Spleen (tissue), 11 donors: ENCODE measurements at regions not wholly inside any gene's neighbourhood (a gene's known extent, or its start where the extent isn't known, plus 50 kb on each side); places are given as distances from the start of the nearest gene placed in this dataset.

ENCODE experiments used
- DNase-seq: peaks from one replicate; pipeline ENCODE4 v3.0.0-alpha.2; 2020
- H3K27ac ChIP-seq, 8 donors: fragments of 200-600 bp; sonication (generic) in 7 of 8; 1 replicate in 4 of 8; 2 replicates in 4 of 8; pipeline versions ENCODE4 v1.5.0 to v1.8.0; 2016 to 2021; ENCODE audit warnings: inconsistent platforms in 4 of 8, mild to moderate bottlenecking in 4 of 8, moderate library complexity in 1 of 8
- H3K27me3 ChIP-seq, 7 donors: fragments of 200-600 bp; sonication (generic) in 6 of 7; replicated peaks in 1 of 7; 1 replicate in 4 of 7; 2 replicates in 3 of 7; pipeline versions ENCODE4 v1.5.0 to v1.8.0; 2016 to 2021; ENCODE audit warnings: inconsistent platforms in 3 of 7, mild to moderate bottlenecking in 1 of 7
- H3K36me3 ChIP-seq, 6 donors: fragments of 200-600 bp; sonication (generic) in 5 of 6; 1 replicate in 4 of 6; 2 replicates in 2 of 6; pipeline versions ENCODE4 v1.5.0 to v1.8.0; 2016 to 2021; ENCODE audit warnings: inconsistent platforms in 2 of 6
- H3K4me1 ChIP-seq, 6 donors: fragments of 200-600 bp; sonication (generic) in 5 of 6; 1 replicate in 3 of 6; 2 replicates in 3 of 6; pipeline versions ENCODE4 v1.5.0 to v1.8.0; 2016 to 2021; ENCODE audit warnings: inconsistent platforms in 3 of 6
- H3K4me3 ChIP-seq, 8 donors: fragments of 200-600 bp; sonication (generic) in 7 of 8; 1 replicate in 4 of 8; 2 replicates in 4 of 8; pipeline versions ENCODE4 v1.5.0 to v1.8.0; 2016 to 2021; ENCODE audit warnings: inconsistent platforms in 4 of 8, mild to moderate bottlenecking in 4 of 8, moderate library complexity in 2 of 8
- H3K9me3 ChIP-seq, 8 donors: fragments of 200-600 bp; sonication (generic) in 7 of 8; 1 replicate in 4 of 8; 2 replicates in 4 of 8; pipeline versions ENCODE4 v1.5.0 to v1.8.0; 2016 to 2021; ENCODE audit warnings: inconsistent platforms in 4 of 8
- CTCF ChIP-seq, 11 experiments: fragments of 200-600 bp in 7 of 11; fragments of 450-650 bp in 4 of 11; sonication (generic) in 4 of 11; IDR thresholded peaks in 8 of 11; conservative IDR thresholded peaks in 3 of 11; 1 replicate in 7 of 11; 2 replicates in 4 of 11; pipeline versions ENCODE4 v1.4.0 to v1.8.0; 2016 to 2021; ENCODE audit warnings: antibody characterized with exemption in 11 of 11, inconsistent platforms in 4 of 11, mild to moderate bottlenecking in 1 of 11
- POLR2A ChIP-seq, 3 donors: fragments of 450-650 bp; IDR thresholded peaks; one replicate each; pipeline ENCODE4 v1.5.1; 2017; ENCODE audit warnings: antibody characterized with exemption in 3 of 3, mild to moderate bottlenecking in 1 of 3
- POLR2AphosphoS5 ChIP-seq, 3 donors: sonication (generic); formaldehyde crosslinking; IDR thresholded peaks; one replicate each; pipeline ENCODE4 v1.5.1; 2017; ENCODE audit warnings: antibody characterized with exemption in 3 of 3
- WGBS, 5 donors: extraction: QIAGEN DNeasy Blood & Tissue Kit in 3 of 5; methylation state at CpG; one replicate each; pipeline versions ENCODE4 v1.1.5 to v1.1.7; 2013 to 2018; 5-methylcytosine and 5-hydroxymethylcytosine counted together
- intact Hi-C: fragments of 100-400 bp; cut with DNase I; formaldehyde crosslinking; loops from one replicate; pipeline ENCODE4 v1.15.0; 2023; ENCODE audit warnings: low total_unique reads
- donor health status: healthy with polysubstance abuse.
- donor health status: DM: no; HTN: no; CAD: no; lungs with moderate emphysema.
- donor health status: DM: no; HTN: no; CAD: no.
- donor health status: Bipolar disorder and iron deficiency.
- donor health status: healthy.
- donor health status: DM: no; HTN: no; CAD: no.
- donor health status: DM: yes; HTN: yes; CAD: no.

GRCh38 chr2:128433911-128434550 is 115.4 kb upstream of the HS6ST1 start:
- DNase-seq: peak; percentile 32
- 64 to 77% (median 71%) methylated on average over 3 of the region's 3 CpGs for WGBS, 5 donors

GRCh38 chr2:128435576-128436478 is 117.2 kb upstream of the HS6ST1 start:
- 78 to 87% (median 86%) methylated on average over 12 to 18 of the region's 18 CpGs for WGBS, 5 donors
- peaks cover 0 to 7% (median 0%) of the 10 kb centered on the region in 8 donors for H3K9me3 ChIP-seq
- no peaks in the 10 kb centered on the region for H3K36me3 ChIP-seq
- H3K4me3 ChIP-seq: no peak overlapping the region
- peak; percentile 68 for DNase-seq
- no peak overlapping the region for H3K27ac ChIP-seq
- H3K27me3 ChIP-seq: peaks cover 0 to 8% (median 0%) of the 10 kb centered on the region in 7 donors
- intact Hi-C loops: no loop called here
- no peak for TF ChIP-seq CTCF (IDR thresholded peaks at IDR 0.05 in 8 of 11, conservative IDR thresholded peaks at IDR 0.05 in 3 of 11)
- TF ChIP-seq POLR2AphosphoS5 (IDR thresholded peaks at IDR 0.05): no peak
- TF ChIP-seq POLR2A (IDR thresholded peaks at IDR 0.05): no peak
- peaks cover 0 to 12% (median 7%) of the 10 kb centered on the region in 6 donors for H3K4me1 ChIP-seq

More at GRCh38 chr2:128433911-128434550, 115.4 kb upstream of the HS6ST1 start:
- Histone ChIP-seq H3K27ac (no peak overlapping the region), H3K4me3 (no peak overlapping the region), H3K36me3 (no peaks in the 10 kb centered on the region), H3K4me1 (no peaks in the 10 kb centered on the region), H3K9me3 (peaks cover 3 to 20% (median 15%) of the 10 kb centered on the region in 8 donors), H3K27me3 (peaks cover 0 to 4% (median 0%) of the 10 kb centered on the region in 7 donors)
- intact Hi-C loops: no loop called here
- no peak for TF ChIP-seq POLR2A (IDR thresholded peaks at IDR 0.05)

- no peak overlapping the region for H3K27ac ChIP-seq
- DNase-seq: peak; percentile 28
- H3K27me3 ChIP-seq: peaks cover 0 to 15% (median 0%) of the 10 kb centered on the region in 7 donors
- TF ChIP-seq CTCF (IDR thresholded peaks at IDR 0.05 in 8 of 11, conservative IDR thresholded peaks at IDR 0.05 in 3 of 11): no peak
- TF ChIP-seq POLR2AphosphoS5 (IDR thresholded peaks at IDR 0.05): no peak
- no peak for TF ChIP-seq POLR2A (IDR thresholded peaks at IDR 0.05)
- H3K9me3 ChIP-seq: peaks cover 0 to 7% (median 0%) of the 10 kb centered on the region in 8 donors
- H3K4me3 ChIP-seq: no peak overlapping the region
- 77 to 91% (median 87%) methylated on average over 11 to 12 of the region's 12 CpGs for WGBS, 5 donors
- no peaks in the 10 kb centered on the region for H3K36me3 ChIP-seq
- intact Hi-C loops: no loop called here
- H3K4me1 ChIP-seq: peaks cover 0 to 20% (median 14%) of the 10 kb centered on the region in 6 donors
Measured at GRCh38 chr2:128436479-128437203, 118.0 kb upstream of the HS6ST1 start.

GRCh38 chr2:128437204-128437565 is 118.5 kb upstream of the HS6ST1 start:
- no peak overlapping the region for H3K27ac ChIP-seq
- 45 to 63% (median 53%) methylated on average over 9 of the region's 9 CpGs for WGBS, 5 donors
- H3K4me1 ChIP-seq: peaks cover 1 to 26% (median 20%) of the 10 kb centered on the region in 6 donors
- no peaks in the 10 kb centered on the region for H3K36me3 ChIP-seq
- peak; percentile 54 for DNase-seq
- no peak for TF ChIP-seq POLR2A (IDR thresholded peaks at IDR 0.05)
- no peak for TF ChIP-seq POLR2AphosphoS5 (IDR thresholded peaks at IDR 0.05)
- no peak for TF ChIP-seq CTCF (IDR thresholded peaks at IDR 0.05 in 8 of 11, conservative IDR thresholded peaks at IDR 0.05 in 3 of 11)
- H3K9me3 ChIP-seq: peaks cover 0 to 3% (median 0%) of the 10 kb centered on the region in 8 donors
- H3K4me3 ChIP-seq: no peak overlapping the region
- intact Hi-C loops: no loop called here
- peaks cover 0 to 15% (median 0%) of the 10 kb centered on the region in 7 donors for H3K27me3 ChIP-seq
